ENCODE measurements at regions not wholly inside any gene's neighbourhood (a gene's known extent, or its start where the extent isn't known, plus 50 kb on each side); places are given as distances from the start of the nearest gene placed in this dataset.
"Not testable (repeated sequence)": the region's sequence is repeated elsewhere in the genome, so short reads cannot be mapped to it uniquely, and the experiment has no call there.

DNA sequence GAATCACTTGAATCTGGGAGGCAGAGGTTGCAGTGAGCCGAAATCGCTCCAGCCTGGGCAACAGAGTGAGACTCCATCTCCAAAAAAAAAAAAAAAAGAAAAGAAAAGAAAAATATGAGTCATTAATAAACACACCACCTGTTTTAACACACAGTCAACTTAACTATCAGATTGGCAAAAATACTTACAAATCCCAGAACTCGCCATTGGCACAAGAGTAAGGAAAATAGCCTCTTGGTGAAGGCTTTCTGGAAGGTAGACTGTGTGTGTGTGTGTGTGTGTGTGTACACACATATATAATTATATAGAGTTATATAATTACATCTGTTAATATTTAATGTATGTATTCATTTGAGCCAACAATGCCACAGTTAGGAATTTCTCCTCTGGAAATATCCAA lies 63.7 kb upstream of the UXS1 start:
- no peaks in the 10 kb centered on the region for H3K9me3 Mint-ChIP-seq
- no peak overlapping the region for H3K27ac Mint-ChIP-seq
- peaks cover 17% of the 10 kb centered on the region for H3K27me3 Mint-ChIP-seq
- no peak for DNase-seq
- H3K36me3 Mint-ChIP-seq, result no peaks in the 10 kb centered on the region
- H3K4me1 Mint-ChIP-seq, result peaks cover 2% of the 10 kb centered on the region
- CTCF ChIA-PET, result no interaction called here
- H3K4me3 Mint-ChIP-seq, result no peak overlapping the region

- Mint-ChIP-seq H3K9me3 (no peaks in the 10 kb centered on the region), H3K27ac (no peak overlapping the region), H3K36me3 (no peaks in the 10 kb centered on the region), H3K4me3 (no peak overlapping the region), H3K27me3 (peaks cover 13% of the 10 kb centered on the region), H3K4me1 (peaks cover 2% of the 10 kb centered on the region)
- CTCF ChIA-PET, result no interaction called here
- no peak for DNase-seq
Observed at GRCh38 chr2:106257135-106257534, 63.0 kb upstream of the UXS1 start.

DNA sequence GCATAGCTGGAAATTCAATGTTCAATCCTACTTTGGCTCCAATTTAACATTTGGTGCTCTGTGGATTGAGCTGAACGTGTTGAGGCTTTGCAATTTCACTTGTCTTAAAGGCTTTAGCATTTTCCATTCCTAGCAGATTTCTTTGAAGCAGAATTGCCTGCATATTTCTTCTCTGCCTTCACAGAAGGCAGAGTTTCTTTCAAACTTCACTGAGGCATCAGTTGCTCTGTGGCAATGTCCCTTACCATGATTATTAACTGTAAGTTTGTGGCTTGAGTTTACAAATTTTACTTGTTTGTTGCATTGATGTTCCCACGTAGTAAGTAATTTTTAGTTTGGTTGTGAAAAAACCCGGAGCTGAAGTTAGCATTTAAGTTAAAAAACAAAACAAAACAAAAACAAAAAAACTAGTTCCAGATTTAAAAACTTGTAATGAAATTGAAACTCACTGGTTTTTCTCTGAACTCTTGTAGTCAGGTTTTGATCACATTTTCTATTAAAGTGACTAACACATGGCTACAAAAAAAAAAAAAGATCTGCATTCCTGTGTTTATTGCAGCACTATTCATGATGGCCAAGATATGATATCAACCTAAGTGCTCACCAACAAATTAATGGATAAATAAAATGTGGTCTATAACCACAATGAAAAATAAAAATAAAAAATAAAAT lies 55.2 kb upstream of the UXS1 start:
- DNase-seq, H3K9me3 Mint-ChIP-seq, H3K4me3 Mint-ChIP-seq, H3K36me3 Mint-ChIP-seq, CTCF ChIA-PET: not testable (repeated sequence)
- H3K27me3 Mint-ChIP-seq, result peaks cover 16% of the 10 kb centered on the region
- H3K4me1 Mint-ChIP-seq, result peaks cover 24% of the 10 kb centered on the region
- peak overlapping the region; percentile 90 for H3K27ac Mint-ChIP-seq

- H3K9me3 Mint-ChIP-seq, H3K36me3 Mint-ChIP-seq, H3K4me3 Mint-ChIP-seq, CTCF ChIA-PET: not testable (repeated sequence)
- peak; percentile 30 for DNase-seq
- Mint-ChIP-seq H3K27ac (peak overlapping the region; percentile 90), H3K27me3 (peaks cover 14% of the 10 kb centered on the region), H3K4me1 (peaks cover 24% of the 10 kb centered on the region)
Observed at GRCh38 chr2:106248548-106249151, 54.5 kb upstream of the UXS1 start.
